ENCODE measurements at regions not wholly inside any gene's neighbourhood (a gene's known extent, or its start where the extent isn't known, plus 50 kb on each side); places are given as distances from the start of the nearest gene placed in this dataset.

- no peak for TF ChIP-seq CTCF (IDR thresholded peaks at IDR 0.05)
- Histone ChIP-seq H3K4me3 (no peak overlapping the region), H3K27me3 (no peaks in the 10 kb centered on the region), H3K9me3 (no peaks in the 10 kb centered on the region), H3K4me1 (no peaks in the 10 kb centered on the region), H3K27ac (no peak overlapping the region), H3K36me3 (no peaks in the 10 kb centered on the region)
- intact Hi-C loops (cut with DNase I), result no loop called here
- no peak for DNase-seq (ENCODE audit: low spot score in 2 of 2)
These were observed 87.2 kb upstream of the NMNAT3 start for GRCh38 chr3:139764936-139765335.

GRCh38 chr3:139764069-139764905, 86.5 kb upstream of the NMNAT3 start:
- intact Hi-C loops (cut with DNase I), result no loop called here

GRCh38 chr3:139762302-139762701, 84.5 kb upstream of the NMNAT3 start:
- Histone ChIP-seq H3K36me3 (no peaks in the 10 kb centered on the region), H3K4me3 (no peak overlapping the region), H3K27me3 (no peaks in the 10 kb centered on the region), H3K9me3 (no peaks in the 10 kb centered on the region), H3K27ac (no peak overlapping the region), H3K4me1 (no peaks in the 10 kb centered on the region)
- DNase-seq (ENCODE audit: low spot score in 2 of 2), result no peak
- intact Hi-C loops (cut with DNase I), result no loop called here
- no peak for TF ChIP-seq CTCF (IDR thresholded peaks at IDR 0.05)

More at GRCh38 chr3:139764069-139764905, 86.5 kb upstream of the NMNAT3 start:
- no peak for DNase-seq (ENCODE audit: low spot score in 2 of 2)
- Histone ChIP-seq H3K9me3 (no peaks in the 10 kb centered on the region), H3K36me3 (no peaks in the 10 kb centered on the region), H3K27me3 (no peaks in the 10 kb centered on the region), H3K4me3 (no peak overlapping the region), H3K4me1 (no peaks in the 10 kb centered on the region), H3K27ac (no peak overlapping the region)
- no peak for TF ChIP-seq CTCF (IDR thresholded peaks at IDR 0.05)

GRCh38 chr3:139759470-139759869, 81.7 kb upstream of the NMNAT3 start:
- DNase-seq (ENCODE audit: low spot score in 2 of 2), result peak in 1 of 2 donors; percentile 8
- H3K27ac ChIP-seq, result no peak overlapping the region
- H3K27me3 ChIP-seq, result no peaks in the 10 kb centered on the region
- H3K36me3 ChIP-seq, result no peaks in the 10 kb centered on the region
- H3K9me3 ChIP-seq, result no peaks in the 10 kb centered on the region
- no peak overlapping the region for H3K4me3 ChIP-seq
- H3K4me1 ChIP-seq, result no peaks in the 10 kb centered on the region
- intact Hi-C loops (cut with DNase I), result no loop called here
- no peak for TF ChIP-seq CTCF (IDR thresholded peaks at IDR 0.05)

GRCh38 chr3:139758654-139759291, 81.0 kb upstream of the NMNAT3 start:
- H3K4me3 ChIP-seq, result no peak overlapping the region
- H3K27ac ChIP-seq, result no peak overlapping the region
- no peaks in the 10 kb centered on the region for H3K4me1 ChIP-seq
- H3K27me3 ChIP-seq, result no peaks in the 10 kb centered on the region
- no peaks in the 10 kb centered on the region for H3K36me3 ChIP-seq
- DNase-seq (ENCODE audit: low spot score in 2 of 2), result peak in 1 of 2 donors; percentile 35
- no peak for TF ChIP-seq CTCF (IDR thresholded peaks at IDR 0.05)
- intact Hi-C loops (cut with DNase I), result no loop called here
- no peaks in the 10 kb centered on the region for H3K9me3 ChIP-seq
